Umbilical cord (tissue), 1 donor: ENCODE measurements at regions not wholly inside any gene's neighbourhood (a gene's known extent, or its start where the extent isn't known, plus 50 kb on each side); places are given as distances from the start of the nearest gene placed in this dataset.

Experiments used
- DNase-seq: peaks from one replicate; pipeline ENCODE4 v3.0.0-alpha.2; 2015; ENCODE audit warnings: low spot score

DNA sequence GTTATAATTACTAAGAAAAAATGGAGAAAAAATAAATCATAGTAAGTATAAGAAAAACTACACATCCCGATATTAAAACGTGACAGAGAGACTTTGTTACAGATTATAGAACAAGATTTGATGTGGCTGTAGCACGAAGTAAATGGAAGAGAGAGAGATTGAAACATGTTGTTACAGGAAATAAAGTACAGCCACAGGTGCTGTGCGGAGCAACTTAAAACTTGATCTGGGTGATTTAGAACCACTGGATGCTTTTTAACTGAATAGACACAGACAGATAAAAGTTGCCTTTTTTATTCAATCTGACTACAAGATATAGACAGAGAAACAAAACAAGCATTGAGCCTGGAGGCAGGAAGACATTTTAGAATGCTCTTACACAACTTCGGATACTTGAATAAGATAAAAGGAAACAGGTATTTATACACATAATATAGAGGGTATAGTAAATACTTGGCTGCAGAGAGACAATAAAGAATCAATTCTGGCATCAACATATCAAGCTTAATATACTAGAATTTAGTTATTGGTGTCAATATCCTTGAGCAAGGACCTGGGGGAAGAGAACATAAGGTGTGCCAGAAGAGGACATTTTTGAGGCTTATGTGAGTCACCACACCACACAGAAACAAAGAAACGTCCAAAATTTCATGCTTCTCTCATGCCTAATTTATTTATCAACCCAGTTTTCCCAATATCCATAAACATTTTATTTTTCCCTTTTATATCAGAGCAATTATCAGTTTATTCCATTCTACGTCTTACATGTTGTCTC, 548.5 kb downstream of the SLITRK1 start:
- peak; percentile 17 for DNase-seq

GRCh38 chr13:83332751-83333150, 549.5 kb downstream of the SLITRK1 start:
- no peak for DNase-seq

DNA sequence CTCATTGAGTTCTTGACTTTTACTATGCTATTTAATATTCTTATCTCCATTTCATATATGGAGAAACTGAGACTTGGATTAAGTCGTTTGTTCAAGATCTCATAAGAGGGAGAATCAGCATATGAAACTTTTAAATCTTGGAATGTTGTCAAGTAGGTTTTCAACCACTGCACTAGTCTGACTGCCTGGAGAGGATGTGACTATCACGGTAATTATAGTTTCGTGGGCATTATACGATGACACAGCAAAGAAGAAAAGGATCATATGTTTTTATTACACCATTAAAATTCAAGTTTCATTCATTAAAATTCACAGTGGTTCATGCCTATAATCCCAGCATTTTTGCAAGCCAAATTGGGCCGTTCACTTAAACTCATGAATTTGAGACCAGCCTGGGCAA, 555.2 kb downstream of the SLITRK1 start:
- no peak for DNase-seq

- no peak for DNase-seq
Measured at GRCh38 chr13:83325125-83325853, 557.0 kb downstream of the SLITRK1 start.

GRCh38 chr13:83311886-83312577, 570.2 kb downstream of the SLITRK1 start:
- DNase-seq, result peak; percentile 66

GRCh38 chr13:83298617-83299016, 583.7 kb downstream of the SLITRK1 start:
- DNase-seq, result no peak

- DNase-seq, result peak; percentile 2
Measured at GRCh38 chr13:83297586-83298290, 584.5 kb downstream of the SLITRK1 start.

GRCh38 chr13:83295686-83296085, 586.6 kb downstream of the SLITRK1 start:
- DNase-seq, result no peak

GRCh38 chr13:83286737-83287136, 595.5 kb downstream of the SLITRK1 start:
- DNase-seq, result no peak

- no peak for DNase-seq
Measured at GRCh38 chr13:83281654-83282053, 600.6 kb downstream of the SLITRK1 start.

- DNase-seq, result no peak
Measured at GRCh38 chr13:83274679-83275078, 607.6 kb downstream of the SLITRK1 start.

DNA sequence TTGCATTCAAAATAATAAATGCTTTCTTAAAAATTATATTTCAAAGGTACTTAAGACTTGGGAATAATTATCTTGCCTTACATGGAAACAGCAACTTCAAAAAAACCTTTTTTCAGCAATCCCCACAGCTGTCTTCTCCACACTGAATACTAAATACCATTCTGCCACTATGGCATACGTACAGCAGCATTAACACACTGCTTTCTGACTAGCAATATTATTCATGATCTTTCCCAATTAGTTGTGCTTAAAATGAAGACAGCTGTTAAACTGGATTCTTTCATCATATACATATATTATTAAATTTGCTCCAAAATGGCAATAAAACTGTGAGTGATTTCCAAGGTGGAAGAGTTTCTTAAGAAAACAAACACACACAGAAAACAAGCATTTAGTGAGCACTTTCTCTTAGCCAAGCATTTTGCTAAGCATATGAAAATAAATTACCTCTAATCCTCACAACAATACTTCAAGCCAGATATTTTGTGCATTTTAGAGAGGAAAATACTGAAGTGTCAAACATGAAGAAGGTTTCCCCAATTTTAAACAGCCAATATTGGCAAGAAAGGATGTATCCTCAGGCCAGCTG, 609.5 kb downstream of the SLITRK1 start:
- DNase-seq, result no peak

- no peak for DNase-seq
Measured at GRCh38 chr13:83272076-83272475, 610.2 kb downstream of the SLITRK1 start.

- no peak for DNase-seq
Measured at GRCh38 chr13:83265279-83265678, 617.0 kb downstream of the SLITRK1 start.

DNA sequence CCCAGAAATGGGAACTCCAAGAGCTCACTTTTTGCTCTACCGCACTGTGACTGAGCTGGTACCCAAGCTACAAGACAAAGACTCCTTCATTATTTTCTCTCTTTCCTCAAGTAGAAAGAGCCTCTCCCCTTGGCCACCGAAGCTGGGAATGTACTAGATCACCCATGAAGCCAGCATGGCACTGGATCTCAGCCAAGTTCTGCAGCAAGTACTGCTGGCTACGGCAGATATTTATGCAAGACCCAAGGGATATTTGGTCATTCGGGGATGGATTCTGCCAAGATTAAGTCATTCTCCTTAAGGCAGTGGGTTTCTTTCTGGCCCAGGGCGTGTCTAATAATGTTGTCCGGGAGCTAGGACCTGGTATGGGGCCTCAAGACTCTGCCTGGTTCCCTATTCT, 633.5 kb downstream of the SLITRK1 start:
- no peak for DNase-seq

- DNase-seq, result no peak
Measured at GRCh38 chr13:83232626-83233025, 649.6 kb downstream of the SLITRK1 start.

DNA sequence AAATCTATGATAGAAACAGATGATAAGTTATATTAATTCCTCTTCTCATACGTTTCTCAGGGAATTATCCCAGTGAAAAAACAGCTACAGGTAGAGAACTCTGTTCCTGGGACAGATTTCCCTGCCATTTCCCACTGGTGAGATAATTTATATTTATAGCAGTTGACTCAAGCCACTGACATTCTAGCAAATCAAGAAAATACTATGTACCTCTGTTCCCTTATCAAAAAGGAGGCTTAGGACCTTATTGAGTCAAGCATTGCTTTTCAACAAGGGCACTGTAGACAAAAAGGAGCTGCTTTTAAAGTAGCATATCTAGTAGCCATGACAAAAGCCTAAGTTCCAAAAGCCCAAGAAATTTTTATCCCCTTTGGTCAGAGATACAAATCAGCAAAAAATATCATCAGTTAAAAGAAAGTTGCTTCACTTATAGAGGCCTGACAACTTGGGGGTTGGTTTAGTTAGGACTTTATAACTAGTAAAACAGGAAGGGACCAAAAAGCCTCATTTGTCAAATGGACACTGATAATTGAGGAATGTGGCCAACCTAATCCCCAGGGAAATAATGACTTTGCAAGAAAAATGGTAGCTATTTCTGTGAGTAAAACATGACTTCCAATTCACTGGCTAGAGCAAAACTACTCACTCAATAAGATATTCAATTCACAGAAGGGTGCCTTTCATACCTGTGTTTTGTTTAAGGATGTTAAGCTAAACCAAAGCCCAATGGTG, 652.5 kb downstream of the SLITRK1 start:
- no peak for DNase-seq

DNA sequence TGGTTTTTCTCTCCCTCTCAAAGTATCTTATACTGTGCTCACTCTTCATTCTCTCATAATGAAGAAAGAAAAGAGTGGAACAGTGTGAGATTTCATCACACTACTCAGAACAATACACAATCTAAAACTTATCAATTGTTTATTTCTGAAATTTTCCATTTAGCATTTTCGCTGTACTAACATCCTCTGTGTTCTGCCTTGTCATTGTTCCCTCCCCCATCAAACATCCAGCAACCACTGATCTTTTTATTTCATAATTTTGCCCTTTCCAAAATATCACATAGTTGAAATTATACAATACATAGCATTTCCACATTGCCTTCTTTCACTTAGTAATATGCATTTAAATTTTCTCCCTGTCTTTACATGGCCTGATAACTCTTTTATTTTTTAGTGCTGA, 658.7 kb downstream of the SLITRK1 start:
- DNase-seq, result no peak

DNA sequence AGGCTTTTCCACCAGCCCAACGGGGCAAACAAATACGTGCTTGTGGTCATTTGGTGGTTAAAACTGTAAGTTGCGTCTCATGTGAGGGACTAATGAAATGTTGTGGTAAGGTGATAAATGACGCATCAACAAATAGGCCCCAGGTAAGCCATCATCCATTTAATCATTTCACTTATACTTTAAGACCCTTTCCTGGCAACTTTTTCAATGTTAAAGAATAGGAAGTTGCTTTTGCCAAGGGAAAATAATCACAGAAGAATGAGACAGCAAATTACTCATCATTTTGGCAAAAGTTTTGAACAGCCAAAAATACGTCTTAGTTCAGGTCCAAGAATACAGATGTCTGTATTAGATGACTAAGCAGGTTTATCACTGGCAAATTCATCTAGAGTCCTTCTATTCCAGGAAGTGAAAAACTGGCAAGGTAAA, 660.4 kb downstream of the SLITRK1 start:
- DNase-seq, result peak; percentile 26

- no peak for DNase-seq
Measured at GRCh38 chr13:83221256-83221655, 661.0 kb downstream of the SLITRK1 start.

- DNase-seq, result no peak
Measured at GRCh38 chr13:83220241-83220640, 662.0 kb downstream of the SLITRK1 start.
